GM12878 (cell line): ENCODE measurements at regions not wholly inside any gene's neighbourhood (a gene's known extent, or its start where the extent isn't known, plus 50 kb on each side); places are given as distances from the start of the nearest gene placed in this dataset.

Experiments
- CEBPZ ChIP-seq: fragments of 150-350 bp; IDR thresholded peaks from 2 replicates; pipeline ENCODE4 v1.6.1; 2016; ENCODE audit warnings: low read depth, low read length
- CHD2 ChIP-seq: IDR thresholded peaks from 2 replicates; pipeline ENCODE4 v1.6.1; 2011; ENCODE audit warnings: low read depth, low read length, improper control_type of control experiment, borderline replicate concordance
- CTCF ChIP-seq, 3 experiments: IDR thresholded peaks in 2 of 3; conservative IDR thresholded peaks in 1 of 3; 2 replicates each; pipeline ENCODE4 v1.5.1; 2011; ENCODE audit warnings: low read depth in 3 of 3, low read length in 3 of 3, mild to moderate bottlenecking in 3 of 3, control low read depth in 2 of 3, moderate library complexity in 2 of 3, inconsistent platforms in 1 of 3, mixed read lengths in 1 of 3; ENCODE audit not compliant: control insufficient read depth in 2 of 3, insufficient read depth in 1 of 3; ENCODE audit errors: extremely low read depth in 1 of 3
- NFXL1 ChIP-seq: fragments of 450-650 bp; IDR thresholded peaks from 2 replicates; pipeline ENCODE4 v1.6.1; 2017; ENCODE audit warnings: antibody characterized with exemption, mild to moderate bottlenecking, borderline replicate concordance
- REST ChIP-seq: IDR thresholded peaks from 2 replicates; pipeline ENCODE4 v1.6.1; 2012; ENCODE audit warnings: mild to moderate bottlenecking, low read depth, low read length
- RFX5 ChIP-seq: IDR thresholded peaks from 2 replicates; pipeline ENCODE4 v1.6.1; 2011; ENCODE audit warnings: low read depth, low read length, improper control_type of control experiment
- SIN3A ChIP-seq: IDR thresholded peaks from 2 replicates; pipeline ENCODE4 v1.6.1; 2012; ENCODE audit warnings: low read depth, low read length, improper control_type of control experiment
- USF2 ChIP-seq: IDR thresholded peaks from 2 replicates; pipeline ENCODE4 v1.6.1; 2011; ENCODE audit warnings: low read depth, low read length, improper control_type of control experiment, borderline replicate concordance

- TF ChIP-seq NFXL1 (no peak), USF2 (no peak), RFX5 (no peak), CHD2 (no peak), CEBPZ (no peak), REST (no peak), SIN3A (no peak), CTCF (IDR thresholded peaks at IDR 0.05 in 2 of 3, conservative IDR thresholded peaks at IDR 0.05 in 1 of 3; ENCODE audit: control insufficient read depth in 2 of 3, extremely low read depth in 1 of 3, insufficient read depth in 1 of 3, low read depth in 3 of 3, low read length in 3 of 3) (no peak)
Observed at GRCh38 chr11:129308241-129308865, 67.3 kb upstream of the BARX2 start.
